Astrocyte of the cerebellum (primary cell): ENCODE measurements at regions not wholly inside any gene's neighbourhood (a gene's known extent, or its start where the extent isn't known, plus 50 kb on each side); places are given as distances from the start of the nearest gene placed in this dataset.

ENCODE experiments used
- DNase-seq: peaks from one replicate; pipeline ENCODE4 v3.0.0-alpha.2; 2011; ENCODE audit warnings: low read depth
- H3K4me3 ChIP-seq: 2 replicates; pipeline ENCODE4 v1.5.1; 2011; ENCODE audit warnings: mild to moderate bottlenecking, low read depth, low read length, moderate library complexity
- in situ Hi-C: cut with HindIII; loops from 2 replicates; pipeline ENCODE4 v1.10.0; 2017; ENCODE audit warnings: low sequenced_read_pairs
- TF ChIP-seq, protein P1 (sequence below): IDR thresholded peaks from 2 replicates; pipeline ENCODE4 v1.5.1; 2012; ENCODE audit warnings: low read length, low read depth, moderate library complexity, mild to moderate bottlenecking; ENCODE audit errors: missing control alignments

DNA sequence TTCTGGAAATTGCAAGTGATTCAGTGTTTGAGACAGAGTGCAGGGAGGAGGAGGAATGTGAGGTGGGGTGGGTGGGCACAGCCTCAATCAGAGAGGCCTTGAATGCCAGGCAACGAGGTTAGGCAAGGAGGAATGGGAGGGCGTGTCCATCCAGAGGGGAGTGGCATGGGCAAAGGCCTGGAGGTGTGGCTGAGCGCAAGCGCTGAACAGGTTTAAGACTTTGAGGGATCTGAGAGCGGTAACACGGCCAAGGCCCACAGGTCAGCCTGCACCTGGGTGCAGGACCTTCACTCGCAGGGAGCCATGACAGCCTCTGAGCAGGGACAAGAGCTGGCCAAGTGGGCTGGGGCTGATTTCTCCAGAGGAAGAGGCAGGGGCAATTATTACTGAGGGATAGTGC is 125.9 kb downstream of the TPRA1 start:
- in situ Hi-C loops = no loop called here
- H3K4me3 ChIP-seq = no peak overlapping the region
- TF ChIP-seq, protein P1, sequence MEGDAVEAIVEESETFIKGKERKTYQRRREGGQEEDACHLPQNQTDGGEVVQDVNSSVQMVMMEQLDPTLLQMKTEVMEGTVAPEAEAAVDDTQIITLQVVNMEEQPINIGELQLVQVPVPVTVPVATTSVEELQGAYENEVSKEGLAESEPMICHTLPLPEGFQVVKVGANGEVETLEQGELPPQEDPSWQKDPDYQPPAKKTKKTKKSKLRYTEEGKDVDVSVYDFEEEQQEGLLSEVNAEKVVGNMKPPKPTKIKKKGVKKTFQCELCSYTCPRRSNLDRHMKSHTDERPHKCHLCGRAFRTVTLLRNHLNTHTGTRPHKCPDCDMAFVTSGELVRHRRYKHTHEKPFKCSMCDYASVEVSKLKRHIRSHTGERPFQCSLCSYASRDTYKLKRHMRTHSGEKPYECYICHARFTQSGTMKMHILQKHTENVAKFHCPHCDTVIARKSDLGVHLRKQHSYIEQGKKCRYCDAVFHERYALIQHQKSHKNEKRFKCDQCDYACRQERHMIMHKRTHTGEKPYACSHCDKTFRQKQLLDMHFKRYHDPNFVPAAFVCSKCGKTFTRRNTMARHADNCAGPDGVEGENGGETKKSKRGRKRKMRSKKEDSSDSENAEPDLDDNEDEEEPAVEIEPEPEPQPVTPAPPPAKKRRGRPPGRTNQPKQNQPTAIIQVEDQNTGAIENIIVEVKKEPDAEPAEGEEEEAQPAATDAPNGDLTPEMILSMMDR = no peak
- no peak for DNase-seq

DNA sequence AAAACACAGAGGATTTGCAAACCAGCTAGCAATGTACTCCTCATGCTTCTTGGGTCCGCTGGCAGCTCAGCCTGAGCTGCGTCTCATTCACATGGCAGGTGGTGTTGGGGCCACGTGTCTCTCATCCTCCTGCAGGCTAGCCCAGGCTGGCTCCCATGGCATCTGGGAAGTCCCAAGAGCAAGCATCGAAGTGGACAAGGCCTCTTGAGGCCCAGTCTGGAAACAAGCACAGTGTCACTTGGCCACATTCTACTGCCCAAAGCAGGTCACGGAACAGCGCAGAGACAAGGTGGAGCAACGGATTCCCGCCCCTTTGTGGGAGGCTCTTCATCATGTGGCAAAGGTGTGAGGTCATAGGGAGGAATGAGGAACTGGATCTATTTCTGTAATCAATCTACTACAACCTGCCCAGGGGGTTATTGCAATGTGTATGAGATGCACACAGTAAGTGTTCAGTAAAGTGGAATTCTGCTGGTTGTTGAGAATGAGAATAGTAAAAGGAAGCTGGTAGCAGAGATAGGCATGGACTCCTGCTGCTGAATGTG is 128.3 kb downstream of the TPRA1 start:
- no peak for DNase-seq
- no peak overlapping the region for H3K4me3 ChIP-seq
- TF ChIP-seq, protein P1 = no peak
- in situ Hi-C loops = no loop called here

DNA sequence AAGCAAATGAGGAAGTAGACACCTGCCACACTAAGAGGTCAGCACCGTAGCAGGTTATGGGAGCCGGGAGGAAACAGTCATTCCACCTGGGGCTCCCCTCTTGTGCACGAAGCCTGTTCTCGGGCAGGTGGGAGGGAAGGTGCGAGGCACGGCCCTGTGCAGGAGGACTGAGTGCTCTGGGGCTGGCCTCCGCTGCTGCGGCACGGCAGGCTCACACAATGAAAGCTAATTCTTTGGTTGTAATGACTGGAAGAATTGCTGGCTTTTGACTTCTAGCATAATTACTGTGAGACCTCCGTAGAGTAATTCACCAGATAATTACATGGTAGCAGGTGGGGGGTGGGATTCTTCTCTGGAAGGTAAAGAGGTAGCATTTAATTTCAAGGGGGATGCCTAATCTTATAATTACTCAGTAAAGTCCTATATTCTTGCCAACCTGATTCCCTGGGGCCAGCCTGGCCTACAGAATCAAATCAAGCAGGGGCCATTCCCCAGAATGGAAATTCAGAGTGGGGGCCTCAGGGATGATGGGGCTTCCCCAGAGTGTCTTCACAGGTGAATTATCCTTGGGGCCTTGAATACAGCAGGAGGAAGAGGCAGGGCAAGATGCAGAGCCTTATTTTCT is 129.1 kb downstream of the TPRA1 start:
- in situ Hi-C loops = no loop called here
- TF ChIP-seq, protein P1 = no peak
- H3K4me3 ChIP-seq = no peak overlapping the region

DNA sequence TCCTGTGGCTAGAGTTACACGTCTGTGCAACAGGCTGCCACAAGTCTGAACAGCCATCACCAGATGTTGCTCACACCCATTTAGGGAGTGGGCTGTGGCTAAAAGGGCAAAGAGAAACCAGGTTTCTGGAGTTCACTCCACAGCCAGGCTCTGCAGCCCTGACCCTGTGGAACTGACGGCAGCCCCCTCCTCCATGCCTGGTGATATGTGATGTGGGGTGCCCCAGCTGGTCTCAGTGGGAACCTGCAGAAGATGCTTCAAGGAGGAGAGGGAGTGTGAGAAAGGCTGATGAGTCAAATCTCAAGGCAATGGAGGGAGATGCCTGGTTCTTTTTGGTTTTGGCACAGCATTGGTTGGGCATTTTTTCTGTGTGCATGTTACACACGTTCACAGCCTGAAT is 130.6 kb downstream of the TPRA1 start:
- no peak overlapping the region for H3K4me3 ChIP-seq
- in situ Hi-C loops = loop anchor here (10.0 kb wide), 1 partner anchor 935 kb away; the partner anchor contains the start of gene CHST13
- DNase-seq = no peak
- TF ChIP-seq, protein P1 = no peak

More for the DNA sequence above, 129.1 kb downstream of the TPRA1 start:
- no peak for DNase-seq

DNA sequence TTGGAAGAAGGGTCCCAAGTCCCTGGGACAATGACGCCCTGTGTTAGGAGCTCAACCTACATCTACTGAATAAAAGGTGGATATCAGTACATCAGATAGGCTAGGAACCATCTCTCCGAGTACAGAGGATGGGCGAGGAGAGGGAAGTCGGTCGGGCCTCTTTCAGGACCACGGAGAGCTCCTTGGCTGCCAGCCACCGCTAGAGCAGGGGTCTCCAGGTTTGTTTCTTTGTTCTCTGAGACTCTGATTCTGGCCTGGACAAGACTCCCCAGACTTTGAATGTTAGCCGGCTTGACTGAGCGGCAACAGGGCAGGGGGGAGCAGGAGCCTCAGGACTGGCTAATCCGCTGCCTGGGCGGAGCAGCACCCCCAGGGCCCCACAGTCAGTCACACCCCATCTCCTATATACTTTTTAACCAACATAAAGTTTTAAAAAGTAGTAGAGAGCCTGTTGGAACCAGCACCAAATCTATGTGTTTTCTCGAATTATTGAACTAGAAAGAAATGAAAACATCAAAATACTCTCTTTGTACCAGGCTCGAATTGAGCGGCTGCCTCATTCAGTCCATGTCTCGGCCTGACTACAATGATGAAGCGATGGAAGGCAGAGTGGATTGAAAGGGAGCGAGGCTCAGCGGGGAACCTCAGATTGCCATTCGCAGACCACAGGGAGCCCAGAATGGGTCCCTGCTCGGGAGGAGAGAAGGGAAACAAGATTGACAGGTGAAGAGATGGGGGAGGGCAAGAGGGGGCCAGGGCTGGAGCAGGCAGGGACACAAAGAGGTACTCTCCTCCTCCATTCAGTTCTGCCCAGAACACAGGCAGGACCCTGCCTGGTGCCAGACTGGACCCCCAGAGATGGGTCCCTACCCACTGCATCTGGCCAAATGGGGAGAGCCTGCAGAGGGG is 131.6 kb downstream of the TPRA1 start:
- peak; percentile 2 for DNase-seq

More for the DNA sequence above, 131.6 kb downstream of the TPRA1 start:
- TF ChIP-seq, protein P1 = no peak
- no peak overlapping the region for H3K4me3 ChIP-seq
- in situ Hi-C loops = loop anchor here (10.0 kb wide), 1 partner anchor 934 kb away; the partner anchor contains the start of gene CHST13
